RWPE1 (cell line): ENCODE measurements at regions not wholly inside any gene's neighbourhood (a gene's known extent, or its start where the extent isn't known, plus 50 kb on each side); places are given as distances from the start of the nearest gene placed in this dataset.

Experiments
- CTCF ChIA-PET: fragments of 350-600 bp; sonication (Branson Sonifier 250); formaldehyde crosslinking; extraction: SDS; loops from one replicate; lab custom pipeline; 2021; lab: Yijun Ruan, JAX
- POLR2A ChIA-PET: fragments of 400-600 bp; formaldehyde crosslinking; extraction: SDS; loops from one replicate; lab custom pipeline; 2020; ENCODE audit warnings: antibody characterized with exemption; ENCODE audit not compliant: low non-redundant PET; lab: Yijun Ruan, JAX
- DNase-seq: peaks from one replicate; pipeline ENCODE4 v3.0.0; 2012; ENCODE audit warnings: low spot score
- H3K27ac ChIP-seq: fragments of 450-650 bp; 2 replicates; pipeline ENCODE4 v1.5.1; 2017
- TF ChIP-seq, protein P1 (sequence below): fragments of 450-650 bp; conservative IDR thresholded peaks from 2 replicates; pipeline ENCODE4 v1.5.1; 2017; ENCODE audit warnings: low read depth, mild to moderate bottlenecking

DNA sequence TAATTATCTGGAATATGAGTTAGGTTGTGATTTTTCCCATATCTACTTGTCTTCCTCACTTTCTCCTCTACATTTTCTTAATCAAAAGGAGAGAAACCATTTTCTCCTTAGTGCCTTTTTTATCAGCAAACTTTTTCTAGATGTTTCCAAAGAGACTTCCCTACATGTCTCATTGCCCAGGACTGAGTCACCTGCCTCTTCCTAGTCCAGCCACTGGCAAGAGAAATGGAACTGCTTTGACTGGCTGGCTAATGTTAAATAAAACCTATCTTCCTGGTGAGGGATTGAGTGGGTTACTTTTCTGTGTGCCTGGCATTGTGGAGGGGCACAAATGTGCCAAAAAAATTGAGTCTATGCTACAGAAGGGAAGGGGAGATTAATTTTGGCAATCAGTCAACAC, 52.1 kb upstream of the CD5L start:
- ChIA-PET POLR2A (no interaction called here), CTCF (no interaction called here)
- no peak for DNase-seq
- no peak overlapping the region for H3K27ac ChIP-seq
- TF ChIP-seq, protein P1, sequence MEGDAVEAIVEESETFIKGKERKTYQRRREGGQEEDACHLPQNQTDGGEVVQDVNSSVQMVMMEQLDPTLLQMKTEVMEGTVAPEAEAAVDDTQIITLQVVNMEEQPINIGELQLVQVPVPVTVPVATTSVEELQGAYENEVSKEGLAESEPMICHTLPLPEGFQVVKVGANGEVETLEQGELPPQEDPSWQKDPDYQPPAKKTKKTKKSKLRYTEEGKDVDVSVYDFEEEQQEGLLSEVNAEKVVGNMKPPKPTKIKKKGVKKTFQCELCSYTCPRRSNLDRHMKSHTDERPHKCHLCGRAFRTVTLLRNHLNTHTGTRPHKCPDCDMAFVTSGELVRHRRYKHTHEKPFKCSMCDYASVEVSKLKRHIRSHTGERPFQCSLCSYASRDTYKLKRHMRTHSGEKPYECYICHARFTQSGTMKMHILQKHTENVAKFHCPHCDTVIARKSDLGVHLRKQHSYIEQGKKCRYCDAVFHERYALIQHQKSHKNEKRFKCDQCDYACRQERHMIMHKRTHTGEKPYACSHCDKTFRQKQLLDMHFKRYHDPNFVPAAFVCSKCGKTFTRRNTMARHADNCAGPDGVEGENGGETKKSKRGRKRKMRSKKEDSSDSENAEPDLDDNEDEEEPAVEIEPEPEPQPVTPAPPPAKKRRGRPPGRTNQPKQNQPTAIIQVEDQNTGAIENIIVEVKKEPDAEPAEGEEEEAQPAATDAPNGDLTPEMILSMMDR: no peak

DNA sequence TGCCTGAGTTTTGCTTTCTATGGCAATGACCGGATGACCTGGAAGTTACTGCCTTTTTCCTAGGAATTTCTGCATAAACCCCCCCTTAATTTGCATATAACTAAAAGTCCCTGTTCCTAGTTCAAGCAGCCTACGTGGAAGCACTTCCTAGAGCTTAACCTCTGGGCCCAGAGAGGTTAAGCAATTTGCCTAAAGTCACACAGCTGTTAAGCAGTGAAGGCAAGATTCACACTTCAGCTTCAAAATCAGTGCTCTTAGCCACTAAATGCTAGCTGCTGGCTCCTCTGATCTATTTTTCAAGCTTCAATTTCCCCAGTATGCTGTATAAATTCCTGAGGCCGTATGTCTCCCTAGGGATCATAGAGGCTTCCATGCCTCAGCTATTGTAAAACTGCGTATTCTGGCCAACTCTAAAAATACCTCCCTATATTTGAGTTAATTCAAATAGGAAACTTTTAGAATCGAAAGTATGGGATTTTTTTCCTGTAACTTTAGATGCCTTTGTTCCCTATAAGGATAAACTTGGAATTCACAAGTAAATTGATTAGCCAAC, 53.1 kb upstream of the CD5L start:
- TF ChIP-seq, protein P1: no peak
- ChIA-PET POLR2A (no interaction called here), CTCF (no interaction called here)
- H3K27ac ChIP-seq: no peak overlapping the region
- DNase-seq: no peak

DNA sequence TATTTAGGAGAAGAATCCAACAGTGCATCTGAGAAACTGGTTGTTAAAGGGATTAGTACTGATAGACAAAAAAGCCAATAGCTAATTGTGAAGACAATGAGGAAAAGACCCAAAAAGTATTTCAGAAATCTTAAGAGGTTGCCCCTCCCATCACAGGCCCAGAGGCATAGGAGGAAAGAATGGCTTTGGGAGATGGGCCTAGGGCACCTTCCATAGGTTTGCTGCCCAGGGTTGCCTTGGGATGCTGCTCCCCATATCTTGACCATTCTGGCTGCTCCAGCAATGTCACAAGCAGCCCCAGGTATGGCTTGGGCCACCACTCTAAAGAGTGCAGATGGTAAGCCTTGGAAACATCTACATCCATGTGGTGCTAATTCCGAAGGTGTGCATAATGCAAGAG, 68.7 kb upstream of the CD5L start:
- no peak overlapping the region for H3K27ac ChIP-seq
- no peak for DNase-seq
- ChIA-PET POLR2A (no interaction called here), CTCF (no interaction called here)
- TF ChIP-seq, protein P1: no peak

DNA sequence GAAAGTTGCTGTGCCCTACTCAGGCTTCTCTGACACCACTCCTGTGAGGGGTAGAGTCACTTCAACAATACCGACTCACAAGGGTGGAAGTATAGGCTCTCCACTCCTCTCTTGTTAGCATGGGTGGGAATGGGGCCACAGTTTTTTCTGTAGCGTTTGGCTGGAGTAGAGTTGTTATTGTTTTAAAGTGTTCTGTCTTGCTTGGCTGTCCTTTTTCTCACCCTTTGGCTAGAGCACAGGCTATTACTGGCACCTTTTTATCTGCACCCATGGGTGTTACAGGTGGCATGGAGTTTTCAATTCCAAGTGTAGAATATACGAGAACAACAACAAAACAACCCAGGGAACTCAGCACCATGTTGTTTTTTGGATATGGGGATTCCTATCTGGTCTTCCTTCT, 74.3 kb upstream of the CD5L start:
- POLR2A ChIA-PET: no interaction called here
- no peak overlapping the region for H3K27ac ChIP-seq
- CTCF ChIA-PET: no interaction called here
- TF ChIP-seq, protein P1: no peak
- no peak for DNase-seq

DNA sequence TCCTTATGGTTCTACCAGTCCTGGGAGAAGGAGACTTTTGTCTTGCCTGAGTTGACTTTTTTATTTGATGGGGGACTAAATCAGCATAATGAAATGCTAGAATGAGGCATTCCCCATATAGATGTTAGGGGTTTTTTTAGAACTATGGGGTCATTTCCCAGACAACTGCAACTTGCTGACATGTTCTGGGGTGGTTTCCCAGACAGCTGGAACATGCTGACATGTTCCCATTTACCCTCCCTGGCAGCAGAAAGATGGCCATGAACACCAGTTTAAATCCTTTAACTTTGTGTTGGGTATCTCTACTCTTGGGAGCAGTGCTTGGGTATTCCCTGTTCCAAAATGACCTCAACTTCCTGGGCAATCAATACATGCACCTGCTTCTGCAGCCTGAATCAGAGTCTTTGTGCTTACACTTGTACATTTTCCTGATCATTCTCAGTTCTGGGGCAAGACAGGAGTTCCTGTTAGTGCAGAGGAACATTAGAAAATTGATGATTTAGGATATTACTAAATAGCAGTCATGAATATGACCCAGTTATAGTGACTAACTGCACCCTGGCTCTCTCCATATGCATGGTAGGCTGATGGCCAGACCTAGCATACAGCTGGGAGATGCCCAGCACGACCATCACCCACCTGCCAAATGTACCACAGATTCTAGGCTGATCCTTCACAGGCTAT, 75.4 kb upstream of the CD5L start:
- CTCF ChIA-PET: interaction anchor here (0.6 kb wide), 1 partner anchor 32 kb away, joined by 3 read pairs; no protein-coding TSS in a partner anchor
- no peak overlapping the region for H3K27ac ChIP-seq
- TF ChIP-seq, protein P1: no peak
- DNase-seq: no peak
- POLR2A ChIA-PET: no interaction called here

DNA sequence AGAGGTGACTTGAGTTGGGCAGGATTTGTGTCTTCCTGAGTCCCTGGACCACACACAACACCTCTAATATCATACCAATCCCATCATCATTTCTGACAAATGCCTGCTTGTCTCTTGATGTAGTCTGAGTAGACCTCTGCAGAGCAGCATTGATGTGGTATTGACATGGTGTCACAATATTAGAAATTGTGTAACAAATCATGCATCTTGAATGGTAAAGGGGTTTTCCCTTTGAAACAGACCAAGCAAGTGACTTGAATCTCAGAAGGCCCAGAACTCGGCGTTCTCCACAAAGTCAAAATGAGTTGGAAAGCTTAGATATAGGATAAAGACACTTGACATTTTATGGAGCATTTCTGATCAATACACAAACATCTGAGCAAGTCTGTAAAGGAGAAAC, 72.7 kb upstream of the KIRREL1 start:
- H3K27ac ChIP-seq: no peak overlapping the region
- TF ChIP-seq, protein P1: no peak
- ChIA-PET POLR2A (no interaction called here), CTCF (no interaction called here)
- no peak for DNase-seq
